Mucosa of descending colon (tissue), 3 donors: ENCODE measurements at regions not wholly inside any gene's neighbourhood (a gene's known extent, or its start where the extent isn't known, plus 50 kb on each side); places are given as distances from the start of the nearest gene placed in this dataset.

Experiments used
- ATAC-seq: fragments of 200-7000 bp; cut with Tn5 transposase; one replicate; pipeline ENCODE4 v1.9.1; 2020; ENCODE audit warnings: mild to moderate bottlenecking, moderate library complexity
- DNase-seq, 3 donors: peaks; one replicate each; pipeline ENCODE4 v3.0.0-alpha.2; 2020
- H3K36me3 ChIP-seq: fragments of 200-600 bp; one replicate; pipeline ENCODE4 v1.8.0; 2021; ENCODE audit warnings: low read depth, mild to moderate bottlenecking
- H3K4me1 ChIP-seq: fragments of 200-600 bp; one replicate; pipeline ENCODE4 v1.8.0; 2021; ENCODE audit warnings: low read depth, mild to moderate bottlenecking
- H3K4me3 ChIP-seq: fragments of 200-600 bp; one replicate; pipeline ENCODE4 v1.8.0; 2021; ENCODE audit warnings: mild to moderate bottlenecking
- H3K9me3 ChIP-seq: fragments of 200-600 bp; one replicate; pipeline ENCODE4 v1.8.0; 2021; ENCODE audit warnings: mild to moderate bottlenecking
- intact Hi-C, 2 donors: fragments of 100-400 bp; cut with DNase I in 1 of 2; cut with micrococcal nuclease in 1 of 2; formaldehyde crosslinking; loops; one replicate each; pipeline versions ENCODE4 v1.11.0 to v1.11.1; 2022; cut with DNase I, micrococcal nuclease
- TF ChIP-seq, protein P1 (sequence below): fragments of 200-600 bp; IDR thresholded peaks from one replicate; pipeline ENCODE4 v1.8.0; 2022; ENCODE audit warnings: antibody characterized with exemption, mild to moderate bottlenecking
- donor health status: DM: no; HTN: no; CAD: no; lungs with moderate emphysema.
- donor health status: DM: no; HTN: no; CAD: no.
- donor health status: DM: no; HTN: yes; CAD: no.

DNA sequence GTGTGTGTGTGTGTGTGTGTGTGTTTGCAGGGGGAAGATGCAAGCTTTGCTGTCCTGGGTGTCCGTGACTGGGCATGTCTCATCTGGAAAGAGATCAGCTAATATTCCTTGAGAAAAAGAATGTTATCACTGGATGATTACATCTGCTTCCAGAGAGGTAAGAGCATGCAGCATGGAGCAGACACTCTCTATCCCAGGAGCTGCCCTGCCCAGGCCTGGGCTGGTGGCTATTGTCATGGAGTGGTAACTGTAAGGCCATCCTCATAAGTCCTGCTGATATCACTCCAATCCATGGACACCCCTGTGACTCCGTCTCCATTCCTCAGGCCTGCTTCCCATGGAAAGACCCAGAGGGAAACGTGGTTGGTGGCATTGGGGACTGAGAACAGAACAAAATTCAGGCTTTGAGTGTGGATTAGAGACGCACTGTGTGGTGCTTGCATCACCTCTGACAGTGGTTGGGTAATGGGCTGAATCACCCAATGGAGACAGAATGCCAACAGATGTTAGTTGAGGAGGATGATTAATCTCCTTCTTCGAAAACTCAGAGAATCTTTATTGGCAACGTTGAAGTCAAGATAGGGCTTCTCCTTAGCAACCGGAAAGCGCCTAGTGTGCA lies 52.0 kb upstream of the KCNIP1 start:
- DNase-seq = no peak
- Histone ChIP-seq H3K4me3 (no peak overlapping the region), H3K9me3 (no peaks in the 10 kb centered on the region), H3K4me1 (no peaks in the 10 kb centered on the region), H3K36me3 (no peaks in the 10 kb centered on the region)
- TF ChIP-seq, protein P1, sequence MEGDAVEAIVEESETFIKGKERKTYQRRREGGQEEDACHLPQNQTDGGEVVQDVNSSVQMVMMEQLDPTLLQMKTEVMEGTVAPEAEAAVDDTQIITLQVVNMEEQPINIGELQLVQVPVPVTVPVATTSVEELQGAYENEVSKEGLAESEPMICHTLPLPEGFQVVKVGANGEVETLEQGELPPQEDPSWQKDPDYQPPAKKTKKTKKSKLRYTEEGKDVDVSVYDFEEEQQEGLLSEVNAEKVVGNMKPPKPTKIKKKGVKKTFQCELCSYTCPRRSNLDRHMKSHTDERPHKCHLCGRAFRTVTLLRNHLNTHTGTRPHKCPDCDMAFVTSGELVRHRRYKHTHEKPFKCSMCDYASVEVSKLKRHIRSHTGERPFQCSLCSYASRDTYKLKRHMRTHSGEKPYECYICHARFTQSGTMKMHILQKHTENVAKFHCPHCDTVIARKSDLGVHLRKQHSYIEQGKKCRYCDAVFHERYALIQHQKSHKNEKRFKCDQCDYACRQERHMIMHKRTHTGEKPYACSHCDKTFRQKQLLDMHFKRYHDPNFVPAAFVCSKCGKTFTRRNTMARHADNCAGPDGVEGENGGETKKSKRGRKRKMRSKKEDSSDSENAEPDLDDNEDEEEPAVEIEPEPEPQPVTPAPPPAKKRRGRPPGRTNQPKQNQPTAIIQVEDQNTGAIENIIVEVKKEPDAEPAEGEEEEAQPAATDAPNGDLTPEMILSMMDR = no peak
- intact Hi-C loops = no loop called here
- no peak for ATAC-seq

GRCh38 chr5:170450061-170450669 lies 53.7 kb upstream of the KCNIP1 start:
- H3K4me3 ChIP-seq = no peak overlapping the region
- no peaks in the 10 kb centered on the region for H3K36me3 ChIP-seq
- intact Hi-C loops = no loop called here
- H3K9me3 ChIP-seq = no peaks in the 10 kb centered on the region
- no peak for DNase-seq
- no peak for ATAC-seq
- TF ChIP-seq, protein P1 = no peak
- H3K4me1 ChIP-seq = no peaks in the 10 kb centered on the region

GRCh38 chr5:170449232-170449631 lies 54.6 kb upstream of the KCNIP1 start:
- DNase-seq = no peak
- ATAC-seq = no peak
- Histone ChIP-seq H3K4me3 (no peak overlapping the region), H3K36me3 (no peaks in the 10 kb centered on the region), H3K4me1 (no peaks in the 10 kb centered on the region), H3K9me3 (no peaks in the 10 kb centered on the region)
- TF ChIP-seq, protein P1 = no peak
- intact Hi-C loops = no loop called here

- no peaks in the 10 kb centered on the region for H3K9me3 ChIP-seq
- no peak overlapping the region for H3K4me3 ChIP-seq
- DNase-seq (no peak), ATAC-seq (no peak)
- TF ChIP-seq, protein P1 = no peak
- intact Hi-C loops = no loop called here
- H3K4me1 ChIP-seq = no peaks in the 10 kb centered on the region
- H3K36me3 ChIP-seq = no peaks in the 10 kb centered on the region
Observed at GRCh38 chr5:170448221-170448620, 55.6 kb upstream of the KCNIP1 start.

DNA sequence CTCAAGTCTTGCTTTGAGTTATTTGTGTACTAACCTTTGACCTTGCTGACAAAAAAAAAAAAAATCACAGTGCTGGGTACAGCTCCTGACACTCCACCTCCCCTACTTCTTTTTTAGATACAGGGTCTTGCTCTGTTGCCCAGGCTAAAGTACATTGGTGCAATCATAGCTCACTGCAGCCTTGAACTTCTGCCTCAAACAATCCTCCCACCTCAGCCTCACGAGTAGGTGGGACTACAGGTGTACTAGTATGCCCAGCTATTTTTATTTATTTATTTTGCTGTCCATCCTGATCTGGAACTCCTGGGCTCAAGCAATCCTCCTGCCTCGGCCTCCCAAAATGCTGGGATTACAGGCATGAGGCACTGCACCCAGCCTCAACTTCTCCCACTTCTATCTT lies 57.2 kb upstream of the KCNMB1 start:
- Histone ChIP-seq H3K4me1 (no peaks in the 10 kb centered on the region), H3K9me3 (no peaks in the 10 kb centered on the region), H3K4me3 (no peak overlapping the region), H3K36me3 (no peaks in the 10 kb centered on the region)
- intact Hi-C loops = no loop called here
- DNase-seq = no peak
- ATAC-seq = no peak
- TF ChIP-seq, protein P1 = no peak
